ENCODE measurements at regions not wholly inside any gene's neighbourhood (a gene's known extent, or its start where the extent isn't known, plus 50 kb on each side); places are given as distances from the start of the nearest gene placed in this dataset.

GRCh38 chr6:84508981-84509380 lies 255.4 kb downstream of the TBX18 start:
- no peak for TF ChIP-seq EZH2 (IDR thresholded peaks at IDR 0.05; ENCODE audit: borderline replicate concordance, low read length)
- TF ChIP-seq CTCF (IDR thresholded peaks at IDR 0.05; ENCODE audit: low read length): no peak
